Erythroblast (primary cell): ENCODE measurements at regions not wholly inside any gene's neighbourhood (a gene's known extent, or its start where the extent isn't known, plus 50 kb on each side); places are given as distances from the start of the nearest gene placed in this dataset.

ENCODE experiments used
- GATA1 ChIP-seq: IDR thresholded peaks from 2 replicates; pipeline ENCODE4 v1.6.1; 2011; ENCODE audit warnings: low read depth, mild to moderate bottlenecking, control low read depth, low read length, moderate library complexity
- POLR2A ChIP-seq: IDR thresholded peaks from 2 replicates; pipeline ENCODE4 v1.6.1; 2011; ENCODE audit warnings: mild to moderate bottlenecking, low read length

GRCh38 chr12:109650808-109651207, 62.8 kb upstream of the FAM222A start:
- no peak for TF ChIP-seq POLR2A
- no peak for TF ChIP-seq GATA1
